Adrenal gland (tissue), 5 donors: ENCODE measurements at regions not wholly inside any gene's neighbourhood (a gene's known extent, or its start where the extent isn't known, plus 50 kb on each side); places are given as distances from the start of the nearest gene placed in this dataset.

Experiments
- CTCF ChIP-seq, 6 experiments: fragments of 450-650 bp in 4 of 6; fragments of 200-600 bp in 2 of 6; sonication (generic) in 1 of 6; IDR thresholded peaks; 1 replicate in 5 of 6; 2 replicates in 1 of 6; pipeline versions ENCODE4 v1.5.1 to v1.8.0; 2016 to 2021; ENCODE audit warnings: antibody characterized with exemption in 6 of 6, mild to moderate bottlenecking in 2 of 6, moderate library complexity in 1 of 6
- POLR2A ChIP-seq, 2 donors: fragments of 450-650 bp; IDR thresholded peaks; one replicate each; pipeline ENCODE4 v1.6.1; 2017; ENCODE audit warnings: antibody characterized with exemption in 2 of 2, mild to moderate bottlenecking in 2 of 2, moderate library complexity in 1 of 2
- donor health status: DM: no; HTN: no; CAD: no.

GRCh38 chr16:87166934-87167333 lies 150.3 kb downstream of the C16orf95 start:
- no peak for TF ChIP-seq CTCF (IDR thresholded peaks at IDR 0.05)
- TF ChIP-seq POLR2A (IDR thresholded peaks at IDR 0.05): no peak
